GM21526 (cell line): ENCODE measurements at regions not wholly inside any gene's neighbourhood (a gene's known extent, or its start where the extent isn't known, plus 50 kb on each side); places are given as distances from the start of the nearest gene placed in this dataset.
"Not testable (repeated sequence)": the region's sequence is repeated elsewhere in the genome, so short reads cannot be mapped to it uniquely, and the experiment has no call there.

Experiments
- ATAC-seq: cut with Tn5 transposase; IDR thresholded peaks from one replicate; pipeline ENCODE4 v1.9.1; 2021; ENCODE audit warnings: moderate library complexity; ENCODE audit not compliant: unreplicated experiment, low FRiP score

GRCh38 chr11:79648766-79649520 lies 208.1 kb upstream of the TENM4 start:
- ATAC-seq: no peak

- no peak for ATAC-seq
Observed at GRCh38 chr11:79637219-79637618, 196.4 kb upstream of the TENM4 start.

GRCh38 chr11:79634905-79635304 lies 194.1 kb upstream of the TENM4 start:
- no peak for ATAC-seq

- no peak for ATAC-seq
Observed at GRCh38 chr11:79627281-79627680, 186.5 kb upstream of the TENM4 start.

- no peak for ATAC-seq
Observed at GRCh38 chr11:79626135-79627075, 185.6 kb upstream of the TENM4 start.

- no peak for ATAC-seq
Observed at GRCh38 chr11:79623375-79623774, 182.5 kb upstream of the TENM4 start.

- ATAC-seq: no peak
Observed at GRCh38 chr11:79617561-79617960, 176.7 kb upstream of the TENM4 start.

GRCh38 chr11:79616392-79616851 lies 175.6 kb upstream of the TENM4 start:
- no peak for ATAC-seq

- ATAC-seq: no peak
Observed at GRCh38 chr11:79615425-79615824, 174.6 kb upstream of the TENM4 start.

GRCh38 chr11:79610678-79611077 lies 169.8 kb upstream of the TENM4 start:
- ATAC-seq: no peak

- no peak for ATAC-seq
Observed at GRCh38 chr11:79610139-79610538, 169.3 kb upstream of the TENM4 start.

GRCh38 chr11:79609511-79609910 lies 168.7 kb upstream of the TENM4 start:
- ATAC-seq: no peak

- not testable (repeated sequence) for ATAC-seq
Observed at GRCh38 chr11:79606461-79606860, 165.6 kb upstream of the TENM4 start.

GRCh38 chr11:79600711-79601110 lies 159.9 kb upstream of the TENM4 start:
- ATAC-seq: no peak

GRCh38 chr11:79594834-79595233 lies 154.0 kb upstream of the TENM4 start:
- ATAC-seq: no peak

- no peak for ATAC-seq
Observed at GRCh38 chr11:79592824-79593223, 152.0 kb upstream of the TENM4 start.

- no peak for ATAC-seq
Observed at GRCh38 chr11:79592406-79592805, 151.6 kb upstream of the TENM4 start.

- ATAC-seq: no peak
Observed at GRCh38 chr11:79582434-79582833, 141.6 kb upstream of the TENM4 start.

GRCh38 chr11:79579063-79579462 lies 138.2 kb upstream of the TENM4 start:
- ATAC-seq: no peak

GRCh38 chr11:79578116-79578515 lies 137.3 kb upstream of the TENM4 start:
- ATAC-seq: no peak

GRCh38 chr11:79575701-79576100 lies 134.9 kb upstream of the TENM4 start:
- ATAC-seq: no peak
